GM21576 (cell line): ENCODE measurements at regions not wholly inside any gene's neighbourhood (a gene's known extent, or its start where the extent isn't known, plus 50 kb on each side); places are given as distances from the start of the nearest gene placed in this dataset.

Experiments
- ATAC-seq: cut with Tn5 transposase; IDR thresholded peaks from one replicate; pipeline ENCODE4 v1.9.1; 2021; ENCODE audit warnings: mild to moderate bottlenecking, moderate library complexity; ENCODE audit not compliant: unreplicated experiment

GRCh38 chr6:14934844-14935243 lies 311.0 kb upstream of the JARID2 start:
- ATAC-seq, result no peak

- no peak for ATAC-seq
Observed at GRCh38 chr6:14936861-14937260, 309.0 kb upstream of the JARID2 start.

DNA sequence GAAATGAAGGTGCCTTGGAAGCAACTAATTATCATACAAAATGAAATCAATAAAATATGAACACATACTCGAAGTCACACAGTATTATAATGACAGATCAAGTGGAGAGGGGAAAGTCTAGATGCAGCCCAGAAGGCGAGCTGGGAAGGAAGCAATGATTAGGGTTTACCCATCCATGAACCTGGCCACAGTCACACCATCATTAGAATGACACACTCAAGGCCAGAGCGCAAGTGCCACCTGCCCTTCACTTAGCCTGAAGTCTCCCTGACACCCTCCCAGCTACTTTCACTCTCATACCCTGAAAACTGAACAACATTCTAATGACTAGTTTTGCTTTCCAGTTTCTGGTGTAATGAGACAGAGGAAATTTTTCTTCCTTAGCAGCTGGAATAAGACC lies 302.8 kb upstream of the JARID2 start:
- no peak for ATAC-seq

- no peak for ATAC-seq
Observed at GRCh38 chr6:14944593-14944992, 301.3 kb upstream of the JARID2 start.

GRCh38 chr6:14945461-14946185 lies 300.2 kb upstream of the JARID2 start:
- ATAC-seq, result no peak

GRCh38 chr6:14946753-14947152 lies 299.1 kb upstream of the JARID2 start:
- no peak for ATAC-seq

GRCh38 chr6:14948586-14949245 lies 297.2 kb upstream of the JARID2 start:
- no peak for ATAC-seq

DNA sequence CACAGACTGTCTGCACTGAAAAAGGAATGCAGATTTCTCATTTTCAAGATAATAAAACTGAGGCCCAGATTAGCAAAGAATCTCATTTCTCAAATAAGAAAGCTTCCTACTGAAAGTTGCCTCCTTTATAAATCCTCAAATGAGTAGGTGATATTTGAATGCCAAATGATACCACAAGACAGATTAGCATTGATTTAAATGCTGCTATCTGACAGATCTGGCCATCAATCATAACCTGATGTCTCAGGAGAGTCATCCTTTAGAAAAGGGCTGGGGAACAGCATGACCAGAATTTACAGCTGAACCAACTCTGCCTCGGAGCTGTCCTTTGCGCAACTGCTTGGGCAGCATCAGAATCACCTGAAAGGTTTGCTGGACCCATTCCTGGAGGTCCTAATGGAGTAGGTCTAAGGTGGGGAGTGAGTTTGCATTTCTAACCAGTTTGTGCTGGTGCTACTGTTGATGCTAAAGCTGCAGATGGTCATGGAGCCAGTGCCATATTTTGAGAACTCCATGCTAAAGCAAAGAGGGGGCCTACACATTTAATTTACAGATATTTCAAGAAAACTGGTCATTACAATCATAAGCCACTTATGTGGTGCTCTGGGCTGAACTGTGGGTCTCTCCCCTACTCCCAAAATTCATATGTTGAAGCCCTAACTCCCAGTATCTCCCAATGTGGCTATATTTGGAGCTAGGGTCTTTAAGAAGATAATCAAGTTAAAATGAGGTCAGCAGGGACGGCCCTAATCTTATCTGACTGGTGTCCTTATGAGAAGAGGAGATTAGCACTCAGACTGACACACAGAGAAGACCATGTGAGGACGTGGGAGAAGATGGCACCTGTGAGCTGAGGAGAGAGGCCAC lies 295.5 kb upstream of the JARID2 start:
- ATAC-seq, result no peak

- no peak for ATAC-seq
Observed at GRCh38 chr6:14950970-14951276, 294.9 kb upstream of the JARID2 start.

- no peak for ATAC-seq
Observed at GRCh38 chr6:14951704-14952103, 294.2 kb upstream of the JARID2 start.

DNA sequence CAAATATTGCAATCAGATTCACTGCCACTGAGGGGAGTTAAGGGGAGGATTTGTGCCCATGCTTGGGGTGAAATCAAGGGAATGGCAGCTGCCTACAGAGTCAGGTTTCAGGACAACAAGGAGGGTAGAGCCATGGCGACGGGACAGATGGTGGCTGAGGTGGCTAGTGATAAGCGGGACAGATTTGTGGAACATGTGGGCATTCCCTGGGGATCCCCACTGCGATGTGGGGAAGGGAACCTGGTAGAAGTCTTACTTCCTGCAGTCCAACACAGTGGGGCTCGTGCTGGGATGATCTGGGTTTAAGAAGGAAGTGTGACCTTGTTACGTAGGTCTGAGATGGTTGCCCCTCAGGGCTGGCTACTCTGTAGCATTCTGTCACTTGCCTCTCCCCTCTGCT lies 292.0 kb upstream of the JARID2 start:
- no peak for ATAC-seq

GRCh38 chr6:14957355-14958059 lies 288.4 kb upstream of the JARID2 start:
- ATAC-seq, result no peak

DNA sequence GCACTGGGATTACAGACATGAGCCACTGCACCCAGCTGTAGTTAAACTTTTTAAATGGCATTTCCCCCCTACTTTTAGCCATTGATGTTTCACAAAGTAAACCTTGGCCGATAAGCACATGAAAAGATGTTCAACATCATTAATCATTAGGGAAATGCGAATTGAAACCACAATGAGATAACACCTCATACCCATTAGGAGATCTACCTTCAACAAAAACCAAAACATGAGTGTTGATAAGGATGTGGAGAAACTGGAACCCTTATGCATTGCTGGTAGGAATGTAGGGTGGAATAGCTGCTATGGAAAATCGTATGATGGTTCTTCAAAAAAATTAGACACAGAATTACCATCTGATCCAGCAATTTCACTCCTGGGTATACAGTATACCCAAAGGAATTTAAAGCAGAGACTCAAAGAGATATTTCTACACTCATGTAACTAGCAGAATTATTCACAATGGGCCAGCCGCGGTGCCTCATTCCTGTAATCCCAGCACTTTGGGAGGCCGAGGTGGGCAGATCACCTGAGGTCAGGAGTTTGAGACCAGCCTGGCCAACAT lies 286.5 kb upstream of the JARID2 start:
- ATAC-seq, result no peak

- ATAC-seq, result no peak
Observed at GRCh38 chr6:14964556-14965270, 281.2 kb upstream of the JARID2 start.

GRCh38 chr6:14965424-14966075 lies 280.3 kb upstream of the JARID2 start:
- no peak for ATAC-seq

DNA sequence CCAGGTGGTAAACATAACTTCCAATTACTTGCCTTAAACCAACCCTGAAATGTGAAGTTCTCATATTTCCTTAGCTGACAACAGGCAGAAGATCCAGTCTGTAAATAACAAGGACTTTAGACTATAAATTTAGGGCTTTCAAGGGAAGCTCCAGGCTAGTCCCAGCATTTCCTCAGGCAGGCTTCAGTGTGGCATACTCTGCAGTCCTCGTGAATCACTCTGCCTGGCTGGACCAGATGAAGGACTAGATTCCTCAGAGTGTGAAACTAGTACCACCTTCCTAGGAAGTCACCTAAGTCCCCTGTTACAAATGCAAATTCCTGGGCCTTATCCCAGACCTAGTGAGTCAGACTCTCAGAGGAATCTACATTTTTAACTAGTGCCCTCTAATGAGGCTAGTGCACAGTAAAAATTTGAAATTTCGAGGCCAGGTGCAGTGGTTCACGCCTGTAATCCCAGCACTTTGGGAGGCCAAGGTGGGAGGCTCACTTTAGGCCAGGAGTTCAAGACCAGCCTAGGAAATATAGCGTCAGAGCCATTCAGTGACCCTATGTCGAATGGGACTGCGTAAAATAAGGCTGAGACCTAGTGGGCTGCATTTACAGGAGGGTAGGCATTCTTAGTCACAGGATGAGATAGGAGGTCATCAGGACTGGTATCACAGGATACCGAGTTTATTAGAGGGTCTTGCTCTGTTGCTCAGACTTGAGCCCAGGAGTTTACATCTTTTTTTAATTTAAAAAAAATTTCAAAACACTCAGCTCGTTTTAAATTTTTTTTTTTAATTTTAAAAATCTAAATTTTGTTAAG lies 279.6 kb upstream of the JARID2 start:
- ATAC-seq, result no peak

DNA sequence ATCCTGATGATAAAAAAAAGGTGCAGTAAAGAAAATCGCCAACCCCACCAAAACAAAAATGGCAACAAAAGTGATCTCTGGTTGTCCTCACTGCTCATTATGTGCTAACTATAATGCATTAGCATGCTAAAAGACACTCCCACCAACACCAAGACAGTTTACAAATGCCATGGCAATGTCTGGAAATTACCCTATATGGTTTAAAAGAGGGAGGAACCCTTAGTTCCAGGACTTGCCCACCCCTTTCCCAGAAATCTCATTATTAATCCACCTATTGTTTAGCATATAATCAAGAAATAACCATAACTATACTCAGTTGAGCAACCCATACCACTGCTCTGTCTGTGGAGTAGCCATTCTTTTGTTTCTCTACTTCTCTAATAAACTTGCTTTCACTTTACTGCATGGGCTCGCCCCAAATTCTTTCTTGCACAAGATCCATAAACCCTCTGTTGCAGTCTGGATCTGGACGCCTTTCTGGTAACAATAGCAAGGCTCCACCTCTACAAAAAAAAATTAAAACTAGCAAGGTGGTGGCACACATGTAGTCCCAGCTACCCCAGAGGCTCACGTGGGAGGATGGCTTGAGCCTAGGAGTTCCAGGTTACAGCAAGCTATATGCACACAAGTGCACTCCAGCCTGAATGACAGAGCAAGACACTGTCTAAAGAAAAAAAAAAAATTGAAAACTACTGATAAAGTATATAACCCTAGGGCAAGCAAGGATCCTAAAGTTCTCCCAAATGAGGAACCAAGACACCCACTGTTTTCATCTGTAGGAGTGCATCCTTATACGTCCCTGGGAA lies 278.8 kb upstream of the JARID2 start:
- no peak for ATAC-seq

DNA sequence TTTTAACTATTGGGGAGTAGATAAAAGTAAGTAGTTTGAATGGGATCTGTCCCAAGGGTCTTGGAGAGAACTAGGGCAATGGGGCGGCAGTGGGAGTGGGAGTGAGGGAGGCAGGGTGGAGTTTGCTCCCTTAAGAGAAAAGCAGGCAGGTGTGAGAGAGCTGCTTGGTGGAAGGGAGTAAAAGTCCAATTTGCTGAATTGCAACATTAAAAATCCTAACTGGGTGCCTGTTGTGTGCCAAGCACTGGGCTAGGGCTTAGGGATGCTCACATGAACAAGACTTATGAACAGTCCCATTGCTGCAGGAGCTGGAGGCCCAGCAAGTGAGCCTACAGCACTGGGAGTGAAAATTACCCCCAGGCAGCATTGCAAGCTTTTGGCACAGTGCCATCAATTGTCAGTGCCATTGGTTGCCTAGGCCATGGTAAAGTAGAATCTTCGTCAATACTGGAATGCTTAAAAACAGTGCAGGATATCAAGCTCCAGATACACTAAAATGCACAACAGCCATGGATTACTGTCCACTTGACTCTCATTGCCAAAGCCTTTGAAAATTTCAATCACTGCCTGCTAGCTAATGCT lies 277.7 kb upstream of the JARID2 start:
- ATAC-seq, result no peak
